Heart left ventricle (tissue), 13 donors: ENCODE measurements at regions not wholly inside any gene's neighbourhood (a gene's known extent, or its start where the extent isn't known, plus 50 kb on each side); places are given as distances from the start of the nearest gene placed in this dataset.

Experiments
- CTCF ChIP-seq, 12 donors: fragments of 200-600 bp; sonication (generic) in 4 of 12; IDR thresholded peaks; one replicate each; pipeline versions ENCODE4 v1.5.0 to v1.8.0; 2018 to 2022; ENCODE audit warnings: antibody characterized with exemption in 12 of 12, mild to moderate bottlenecking in 5 of 12
- POLR2A ChIP-seq, 2 donors: fragments of 450-650 bp; IDR thresholded peaks; one replicate each; pipeline ENCODE4 v1.6.1; 2017; ENCODE audit warnings: antibody characterized with exemption in 2 of 2, mild to moderate bottlenecking in 2 of 2, moderate library complexity in 2 of 2
- donor health status: ischemic (EF 13 %, LVEDD 7.1; RV severe dilation, severe dysfunction).
- donor health status: DM: no; HTN: yes; CAD: no.
- donor health status: DM: no; HTN: no; CAD: no.
- donor health status: ischemic (EF 25% LVEDD 6.9; RV normal size, moderate dysfunction).
- donor health status: ischemic (EF 25% LVEDD 5.7; RV mildly dilated, moderate dysfunction).
- donor health status: ischemic (EF 35%, LVEDD 5.7; RV mildly dilated, moderate dysfunction).
- donor health status: nonischemic (EF 11% LVEDD 7.7; RV severe dilation, severe dysfunction).
- donor health status: DM: yes; HTN: yes; CAD: no.
- donor health status: PGD.
- donor health status: ischemic (EF 29% LVEDD 5.4; RV normal size, mild dysfunction).
- donor health status: nonischemic (EF 23%, LVEDD 6.1; RV moderate dilation, normal function).

- TF ChIP-seq CTCF (IDR thresholded peaks at IDR 0.05) (no peak), POLR2A (IDR thresholded peaks at IDR 0.05) (no peak)
Observed at GRCh38 chr10:84999929-85000328, 671.5 kb downstream of the CCSER2 start.
